DOHH2 (cell line): ENCODE measurements at regions not wholly inside any gene's neighbourhood (a gene's known extent, or its start where the extent isn't known, plus 50 kb on each side); places are given as distances from the start of the nearest gene placed in this dataset.
"Not testable (repeated sequence)": the region's sequence is repeated elsewhere in the genome, so short reads cannot be mapped to it uniquely, and the experiment has no call there.

Source experiments
- CTCF ChIP-seq: fragments of 200-600 bp; sonication (generic); IDR thresholded peaks from one replicate; pipeline ENCODE4 v1.5.1; 2014; ENCODE audit warnings: antibody characterized with exemption, mild to moderate bottlenecking, low read depth, low read length; ENCODE audit not compliant: poor library complexity, severe bottlenecking
- EZH2phosphoT487 ChIP-seq: fragments of 200-600 bp; sonication (generic); IDR thresholded peaks from 2 replicates; pipeline ENCODE4 v1.6.1; 2017; ENCODE audit warnings: borderline replicate concordance, mild to moderate bottlenecking, antibody characterized with exemption, low read length, moderate library complexity, mixed read lengths

DNA sequence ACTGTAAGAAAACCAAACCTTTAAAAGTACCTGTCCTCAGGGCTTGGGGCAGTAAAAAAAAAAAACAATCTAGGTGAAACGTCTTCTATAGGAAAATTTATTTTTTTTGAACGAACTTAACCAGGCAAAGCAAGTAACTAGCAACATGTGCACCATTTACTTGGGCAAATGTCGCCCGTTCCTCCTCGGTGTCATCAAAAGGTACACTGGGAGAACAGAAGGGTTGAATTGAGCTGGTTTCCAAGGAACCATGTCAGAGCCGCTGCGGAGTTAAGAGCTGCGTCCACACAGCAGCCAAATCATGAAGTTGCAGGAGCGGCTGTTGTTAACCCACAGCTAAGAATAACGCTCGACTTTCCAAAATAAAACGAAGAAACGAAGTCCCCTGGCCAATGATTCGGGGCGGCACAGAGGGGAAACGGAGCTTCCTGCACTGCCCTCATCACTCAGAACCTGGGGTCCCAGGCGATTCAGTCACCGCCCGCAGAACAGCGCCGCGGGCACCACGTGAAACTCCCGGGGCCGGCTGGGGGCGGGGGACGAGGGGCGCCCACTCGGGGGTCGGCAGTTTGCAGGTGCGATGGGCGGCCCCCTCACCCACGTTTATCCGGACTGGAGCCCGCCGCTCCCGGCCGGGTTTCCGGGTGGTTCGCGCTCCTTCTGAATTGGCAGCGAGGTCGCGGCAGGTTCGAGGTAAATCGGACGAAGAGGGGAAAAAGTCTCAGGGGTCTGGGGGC is 53.6 kb upstream of the PLGLB1 start:
- not testable (repeated sequence) for TF ChIP-seq CTCF, EZH2phosphoT487
